GM12878 (cell line): ENCODE measurements at regions not wholly inside any gene's neighbourhood (a gene's known extent, or its start where the extent isn't known, plus 50 kb on each side); places are given as distances from the start of the nearest gene placed in this dataset.

Experiments
- ATAC-seq: fragments of 200-7000 bp; cut with Tn5 transposase; 3 replicates; pipeline ENCODE4 v1.9.1; 2020; ENCODE audit warnings: mild to moderate bottlenecking, moderate library complexity
- BruUV-seq: library from RNA; stranded (reverse); fragments of 400-500 nt; replicated peaks from 2 replicates; lab custom pipeline; 2021; lab: Mats Ljungman, UMichigan
- CTCF ChIA-PET: fragments of 300-600 bp; sonication (Branson Sonifier 250); formaldehyde crosslinking; extraction: SDS; loops from one replicate; lab custom pipeline; 2021; ENCODE audit warnings: inconsistent platforms; lab: Yijun Ruan, JAX
- POLR2A ChIA-PET: fragments of 350-600 bp; formaldehyde crosslinking; extraction: SDS; loops from one replicate; lab custom pipeline; 2021; ENCODE audit warnings: inconsistent platforms; lab: Charles Lee
- RAD21 ChIA-PET: fragments of 300-600 bp; sonication (Branson Sonifier 250); formaldehyde crosslinking; loops from one replicate; lab custom pipeline; 2023; ENCODE audit warnings: antibody characterized with exemption; ENCODE audit not compliant: unreplicated experiment; lab: Charles Lee
- SMC1A ChIA-PET: fragments of 300-600 bp; sonication (Branson Sonifier 250); formaldehyde crosslinking; loops from one replicate; lab custom pipeline; 2023; ENCODE audit not compliant: unreplicated experiment, uncharacterized antibody; lab: Charles Lee
- DNase-seq: peaks from one replicate; pipeline ENCODE4 v3.0.0-alpha.2; 2011; ENCODE audit warnings: low read depth, low spot score
- FAIRE-seq: peaks from 3 replicates; lab custom pipeline; 2011; peaks lifted over from hg19 to GRCh38; lab: Jason Lieb, UNC
- H2AFZ ChIP-seq: 2 replicates; pipeline ENCODE4 v1.6.0; 2011; ENCODE audit warnings: low read depth, low read length, control low read depth; ENCODE audit not compliant: control insufficient read depth
- H3K27ac ChIP-seq: 2 replicates; pipeline ENCODE4 v1.5.1; 2011; ENCODE audit warnings: control low read depth; ENCODE audit not compliant: control insufficient read depth, insufficient read depth
- H3K27me3 ChIP-seq, 2 experiments: replicated peaks in 1 of 2; 2 replicates each; pipeline versions ENCODE4 v1.6.0 to v1.6.1; 2011; ENCODE audit warnings: low read length in 1 of 2; ENCODE audit not compliant: control insufficient read depth in 2 of 2, insufficient read depth in 2 of 2
- H3K36me3 ChIP-seq, 2 experiments: 2 replicates each; pipeline ENCODE4 v1.5.1; 2011; ENCODE audit warnings: low read length in 1 of 2; ENCODE audit not compliant: control insufficient read depth in 2 of 2, insufficient read depth in 2 of 2
- H3K4me1 ChIP-seq: 2 replicates; pipeline ENCODE4 v1.6.1; 2011; ENCODE audit warnings: mild to moderate bottlenecking, low read length, moderate library complexity, mixed read lengths; ENCODE audit not compliant: control insufficient read depth, insufficient read depth
- H3K4me2 ChIP-seq: 2 replicates; pipeline ENCODE4 v1.6.0; 2011; ENCODE audit warnings: control low read depth; ENCODE audit not compliant: control insufficient read depth, insufficient read depth
- H3K4me3 ChIP-seq: fragments of 200-600 bp; sonication (generic); 2 replicates; pipeline ENCODE4 v1.5.1; 2016
- H3K79me2 ChIP-seq: 2 replicates; pipeline ENCODE4 v1.6.0; 2011; ENCODE audit warnings: low read length; ENCODE audit not compliant: control insufficient read depth, insufficient read depth
- H3K9ac ChIP-seq: 2 replicates; pipeline ENCODE4 v1.8.0; 2011; ENCODE audit warnings: low read length, control low read depth, mixed read lengths; ENCODE audit not compliant: control insufficient read depth, insufficient read depth
- H3K9me3 ChIP-seq: replicated peaks from 3 replicates; pipeline ENCODE4 v1.5.1; 2011; ENCODE audit warnings: mild to moderate bottlenecking, low read length; ENCODE audit not compliant: control insufficient read depth, insufficient read depth
- H4K20me1 ChIP-seq: 2 replicates; pipeline ENCODE4 v1.6.0; 2011; ENCODE audit not compliant: control insufficient read depth, insufficient read depth
- DPF2 ChIP-seq: fragments of 450-650 bp; IDR thresholded peaks from 2 replicates; pipeline ENCODE4 v1.6.1; 2017; ENCODE audit warnings: mild to moderate bottlenecking
- EP300 ChIP-seq, 2 experiments: fragments of 150-350 bp in 1 of 2; IDR thresholded peaks; 2 replicates each; pipeline ENCODE4 v1.6.1; 2011 to 2012; ENCODE audit warnings: low read depth in 2 of 2, low read length in 2 of 2, borderline replicate concordance in 1 of 2, improper control_type of control experiment in 1 of 2, inconsistent platforms in 1 of 2; ENCODE audit not compliant: control insufficient read depth in 1 of 2
- HCFC1 ChIP-seq: fragments of 150-350 bp; IDR thresholded peaks from 2 replicates; pipeline ENCODE4 v1.6.1; 2014; ENCODE audit warnings: low read length
- IKZF2 ChIP-seq, 2 experiments: fragments of 450-650 bp; IDR thresholded peaks; 2 replicates each; pipeline ENCODE4 v1.6.1; 2017; ENCODE audit warnings: mild to moderate bottlenecking in 2 of 2, moderate library complexity in 2 of 2
- MYB ChIP-seq: fragments of 150-350 bp; IDR thresholded peaks from 2 replicates; pipeline ENCODE4 v1.6.1; 2014; ENCODE audit warnings: mild to moderate bottlenecking, low read depth, low read length, borderline replicate concordance
- NFIC ChIP-seq: IDR thresholded peaks from 2 replicates; pipeline ENCODE4 v1.6.1; 2012; ENCODE audit warnings: low read depth, mild to moderate bottlenecking, inconsistent platforms, low read length, moderate library complexity
- NKRF ChIP-seq: fragments of 450-650 bp; conservative IDR thresholded peaks from 2 replicates; pipeline ENCODE4 v1.6.1; 2017; ENCODE audit warnings: mild to moderate bottlenecking, moderate library complexity
- RELA ChIP-seq: fragments of 450-650 bp; IDR thresholded peaks from 2 replicates; pipeline ENCODE4 v1.8.0; 2014; ENCODE audit warnings: borderline replicate concordance; ENCODE audit not compliant: partially characterized antibody
- TCF12 ChIP-seq: IDR thresholded peaks from 2 replicates; pipeline ENCODE4 v1.6.1; 2011; ENCODE audit warnings: low read depth, mild to moderate bottlenecking, low read length
- ZNF622 ChIP-seq: fragments of 450-650 bp; IDR thresholded peaks from 2 replicates; pipeline ENCODE4 v1.6.1; 2017; ENCODE audit warnings: mild to moderate bottlenecking, inconsistent platforms
- ZSCAN29 ChIP-seq: fragments of 450-650 bp; IDR thresholded peaks from 2 replicates; pipeline ENCODE4 v1.6.1; 2017; ENCODE audit warnings: mild to moderate bottlenecking, moderate library complexity
- ZZZ3 ChIP-seq: IDR thresholded peaks from 2 replicates; pipeline ENCODE4 v1.6.1; 2011; ENCODE audit warnings: low read depth; ENCODE audit not compliant: control insufficient read depth, insufficient read length
- WGBS: methylation state at CpG from one replicate; pipeline ENCODE4 v1.1.6; 2016; ENCODE audit warnings: low lambda C conversion rate; ENCODE audit not compliant: insufficient replicate concordance, insufficient coverage; ENCODE audit errors: missing lambda C conversion rate; 5-methylcytosine and 5-hydroxymethylcytosine counted together
- in situ Hi-C: fragments of 300-500 bp; cut with MboI; formaldehyde crosslinking; loops from 9 replicates; pipeline ENCODE4 v1.14.3; 2018; ENCODE audit warnings: mixed read lengths
- intact Hi-C: fragments of 100-400 bp; cut with micrococcal nuclease; formaldehyde crosslinking; loops from one replicate; pipeline ENCODE4 v1.14.2; 2022; ENCODE audit not compliant: unreplicated experiment
- TF ChIP-seq, protein P1 (sequence below): IDR thresholded peaks from 2 replicates; pipeline ENCODE4 v1.6.1; 2012; ENCODE audit warnings: improper control_type of control experiment, low read depth, low read length; ENCODE audit not compliant: insufficient replicate concordance

GRCh38 chr9:115985657-115986056 lies 167.9 kb upstream of the PAPPA start (continued):
- TF ChIP-seq NFIC = no peak
- no peak for TF ChIP-seq ZNF622
- TF ChIP-seq DPF2 = no peak
- TF ChIP-seq ZSCAN29 = no peak
- no peak for TF ChIP-seq IKZF2 (IDR thresholded peaks at IDR 0.05)
- TF ChIP-seq TCF12 = no peak
- TF ChIP-seq HCFC1 = no peak
- no peak for TF ChIP-seq RELA

DNA sequence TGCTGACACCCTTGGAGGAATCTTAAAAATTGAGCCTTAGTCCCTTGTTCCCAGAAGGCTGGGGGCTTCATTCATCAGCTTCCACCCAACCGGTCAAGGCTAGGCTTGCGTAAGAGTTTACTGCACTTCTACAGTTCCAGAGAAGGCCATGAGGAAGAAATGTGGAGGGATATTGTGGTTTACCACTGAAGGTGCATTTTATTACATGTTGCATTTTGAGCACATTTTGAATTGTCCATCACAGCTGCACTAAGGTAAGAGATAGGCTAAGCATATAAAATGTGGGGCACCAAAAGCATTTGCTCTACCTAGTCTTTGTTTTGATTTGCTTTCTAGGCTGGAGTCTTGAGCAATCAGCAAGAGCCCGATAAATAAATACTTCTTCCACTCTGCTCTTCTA lies 167.1 kb upstream of the PAPPA start:
- Histone ChIP-seq H3K36me3 (no peaks in the 10 kb centered on the region), H3K79me2 (no peaks in the 10 kb centered on the region), H3K4me3 (no peak overlapping the region), H3K27me3 (no peaks in the 10 kb centered on the region), H3K9me3 (no peaks in the 10 kb centered on the region), H2AFZ (no peak overlapping the region), H4K20me1 (no peaks in the 10 kb centered on the region), H3K27ac (no peak overlapping the region), H3K4me1 (no peaks in the 10 kb centered on the region), H3K9ac (no peak overlapping the region), H3K4me2 (no peak overlapping the region)
- SMC1A ChIA-PET = no interaction called here
- FAIRE-seq = no peak
- RAD21 ChIA-PET = no interaction called here
- in situ Hi-C loops = no loop called here
- no peak for ATAC-seq
- BruUV-seq = no TSS peak
- POLR2A ChIA-PET = no interaction called here
- CTCF ChIA-PET = no interaction called here
- no peak for TF ChIP-seq ZZZ3
- TF ChIP-seq, protein P1, sequence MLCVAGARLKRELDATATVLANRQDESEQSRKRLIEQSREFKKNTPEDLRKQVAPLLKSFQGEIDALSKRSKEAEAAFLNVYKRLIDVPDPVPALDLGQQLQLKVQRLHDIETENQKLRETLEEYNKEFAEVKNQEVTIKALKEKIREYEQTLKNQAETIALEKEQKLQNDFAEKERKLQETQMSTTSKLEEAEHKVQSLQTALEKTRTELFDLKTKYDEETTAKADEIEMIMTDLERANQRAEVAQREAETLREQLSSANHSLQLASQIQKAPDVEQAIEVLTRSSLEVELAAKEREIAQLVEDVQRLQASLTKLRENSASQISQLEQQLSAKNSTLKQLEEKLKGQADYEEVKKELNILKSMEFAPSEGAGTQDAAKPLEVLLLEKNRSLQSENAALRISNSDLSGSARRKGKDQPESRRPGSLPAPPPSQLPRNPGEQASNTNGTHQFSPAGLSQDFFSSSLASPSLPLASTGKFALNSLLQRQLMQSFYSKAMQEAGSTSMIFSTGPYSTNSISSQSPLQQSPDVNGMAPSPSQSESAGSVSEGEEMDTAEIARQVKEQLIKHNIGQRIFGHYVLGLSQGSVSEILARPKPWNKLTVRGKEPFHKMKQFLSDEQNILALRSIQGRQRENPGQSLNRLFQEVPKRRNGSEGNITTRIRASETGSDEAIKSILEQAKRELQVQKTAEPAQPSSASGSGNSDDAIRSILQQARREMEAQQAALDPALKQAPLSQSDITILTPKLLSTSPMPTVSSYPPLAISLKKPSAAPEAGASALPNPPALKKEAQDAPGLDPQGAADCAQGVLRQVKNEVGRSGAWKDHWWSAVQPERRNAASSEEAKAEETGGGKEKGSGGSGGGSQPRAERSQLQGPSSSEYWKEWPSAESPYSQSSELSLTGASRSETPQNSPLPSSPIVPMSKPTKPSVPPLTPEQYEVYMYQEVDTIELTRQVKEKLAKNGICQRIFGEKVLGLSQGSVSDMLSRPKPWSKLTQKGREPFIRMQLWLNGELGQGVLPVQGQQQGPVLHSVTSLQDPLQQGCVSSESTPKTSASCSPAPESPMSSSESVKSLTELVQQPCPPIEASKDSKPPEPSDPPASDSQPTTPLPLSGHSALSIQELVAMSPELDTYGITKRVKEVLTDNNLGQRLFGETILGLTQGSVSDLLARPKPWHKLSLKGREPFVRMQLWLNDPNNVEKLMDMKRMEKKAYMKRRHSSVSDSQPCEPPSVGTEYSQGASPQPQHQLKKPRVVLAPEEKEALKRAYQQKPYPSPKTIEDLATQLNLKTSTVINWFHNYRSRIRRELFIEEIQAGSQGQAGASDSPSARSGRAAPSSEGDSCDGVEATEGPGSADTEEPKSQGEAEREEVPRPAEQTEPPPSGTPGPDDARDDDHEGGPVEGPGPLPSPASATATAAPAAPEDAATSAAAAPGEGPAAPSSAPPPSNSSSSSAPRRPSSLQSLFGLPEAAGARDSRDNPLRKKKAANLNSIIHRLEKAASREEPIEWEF = no peak
- TF ChIP-seq ZNF622 = no peak
- TF ChIP-seq NKRF = no peak
- no peak for TF ChIP-seq MYB
- no peak for TF ChIP-seq EP300 (IDR thresholded peaks at IDR 0.05; ENCODE audit: borderline replicate concordance in 1 of 2, control insufficient read depth in 1 of 2, low read depth in 2 of 2, low read length in 2 of 2)
- DNase-seq = no peak
- intact Hi-C loops = no loop called here
- WGBS = 87% methylated on average over 3 of the region's 3 CpGs
